ENCODE measurements at regions not wholly inside any gene's neighbourhood (a gene's known extent, or its start where the extent isn't known, plus 50 kb on each side); places are given as distances from the start of the nearest gene placed in this dataset.

DNA sequence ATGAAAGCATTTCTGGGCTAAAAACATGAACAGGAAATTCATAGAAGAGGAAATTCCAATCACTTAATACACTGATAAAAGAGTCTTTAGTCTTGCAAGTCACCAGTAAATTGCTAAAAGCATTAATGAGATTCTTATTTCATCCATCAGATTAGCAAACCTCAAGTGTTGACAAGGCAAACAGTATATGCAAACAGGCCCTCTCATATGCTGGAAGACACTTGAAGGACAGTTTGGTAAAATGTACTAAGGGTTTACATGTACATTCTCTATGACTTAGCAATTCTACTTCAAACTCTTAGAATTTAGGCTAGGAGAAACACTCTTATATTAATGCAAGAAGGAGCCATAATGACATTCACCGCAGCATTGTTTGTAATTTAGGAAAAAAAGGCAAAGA is 586.1 kb upstream of the GBE1 start:
- TF ChIP-seq, protein P1, sequence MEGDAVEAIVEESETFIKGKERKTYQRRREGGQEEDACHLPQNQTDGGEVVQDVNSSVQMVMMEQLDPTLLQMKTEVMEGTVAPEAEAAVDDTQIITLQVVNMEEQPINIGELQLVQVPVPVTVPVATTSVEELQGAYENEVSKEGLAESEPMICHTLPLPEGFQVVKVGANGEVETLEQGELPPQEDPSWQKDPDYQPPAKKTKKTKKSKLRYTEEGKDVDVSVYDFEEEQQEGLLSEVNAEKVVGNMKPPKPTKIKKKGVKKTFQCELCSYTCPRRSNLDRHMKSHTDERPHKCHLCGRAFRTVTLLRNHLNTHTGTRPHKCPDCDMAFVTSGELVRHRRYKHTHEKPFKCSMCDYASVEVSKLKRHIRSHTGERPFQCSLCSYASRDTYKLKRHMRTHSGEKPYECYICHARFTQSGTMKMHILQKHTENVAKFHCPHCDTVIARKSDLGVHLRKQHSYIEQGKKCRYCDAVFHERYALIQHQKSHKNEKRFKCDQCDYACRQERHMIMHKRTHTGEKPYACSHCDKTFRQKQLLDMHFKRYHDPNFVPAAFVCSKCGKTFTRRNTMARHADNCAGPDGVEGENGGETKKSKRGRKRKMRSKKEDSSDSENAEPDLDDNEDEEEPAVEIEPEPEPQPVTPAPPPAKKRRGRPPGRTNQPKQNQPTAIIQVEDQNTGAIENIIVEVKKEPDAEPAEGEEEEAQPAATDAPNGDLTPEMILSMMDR (IDR thresholded peaks at IDR 0.05) = no peak
- Mint-ChIP-seq H3K36me3 (ENCODE audit: low read depth) (no peaks in the 10 kb centered on the region), H3K27ac (no peak overlapping the region), H3K4me1 (no peaks in the 10 kb centered on the region), H3K27me3 (no peaks in the 10 kb centered on the region), H3K4me3 (no peak overlapping the region), H3K9me3 (peaks cover 9% of the 10 kb centered on the region)
- intact Hi-C loops (cut with micrococcal nuclease) = no loop called here
- DNase-seq (no peak), ATAC-seq (ENCODE audit: low read depth) (no peak)
- ChIA-PET CTCF (no interaction called here), POLR2A (no interaction called here)

DNA sequence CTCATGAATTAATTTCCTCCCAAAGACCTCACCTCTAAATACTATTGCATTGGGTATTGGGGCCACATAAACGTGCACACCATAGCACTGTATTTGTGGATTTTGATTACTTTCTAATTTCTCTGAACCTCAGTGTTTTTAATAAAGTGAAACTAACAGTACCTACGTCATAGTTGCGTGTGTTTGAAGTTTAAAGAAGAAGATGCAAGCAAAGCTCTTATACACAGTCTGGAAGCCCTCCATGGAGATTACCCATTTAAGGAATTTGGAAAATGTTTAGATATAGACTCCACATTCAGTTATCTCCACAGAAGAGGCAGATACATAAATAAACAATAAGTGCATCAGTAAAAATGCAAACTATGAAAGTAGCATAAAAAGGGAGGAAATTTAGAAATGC is 581.1 kb upstream of the GBE1 start:
- Mint-ChIP-seq H3K27ac (no peak overlapping the region), H3K9me3 (no peaks in the 10 kb centered on the region), H3K27me3 (no peaks in the 10 kb centered on the region), H3K4me1 (no peaks in the 10 kb centered on the region), H3K36me3 (ENCODE audit: low read depth) (no peaks in the 10 kb centered on the region), H3K4me3 (no peak overlapping the region)
- DNase-seq (no peak), ATAC-seq (ENCODE audit: low read depth) (no peak)
- CTCF ChIA-PET = no interaction called here
- intact Hi-C loops (cut with micrococcal nuclease) = no loop called here
- POLR2A ChIA-PET = no interaction called here
- TF ChIP-seq, protein P1 (IDR thresholded peaks at IDR 0.05) = no peak

DNA sequence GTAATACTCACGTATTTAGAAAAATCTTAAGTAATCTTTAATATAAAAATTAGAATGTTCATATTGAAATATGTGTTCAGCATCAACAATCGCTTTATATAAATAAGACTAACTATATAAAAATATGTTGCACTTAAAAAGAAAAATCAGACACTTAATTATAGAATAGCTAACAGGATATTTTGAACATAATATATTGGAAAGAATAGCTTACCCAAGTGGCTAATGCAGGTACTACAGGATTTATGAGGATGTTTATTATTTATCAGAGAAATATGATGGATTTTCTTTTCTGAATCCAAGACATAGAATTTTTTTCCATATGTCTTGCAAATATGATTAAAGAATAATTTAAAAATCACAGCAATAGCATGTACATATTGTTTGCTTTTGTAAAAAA is 567.9 kb upstream of the GBE1 start:
- ChIA-PET CTCF (no interaction called here), POLR2A (no interaction called here)
- Mint-ChIP-seq H3K27ac (no peak overlapping the region), H3K9me3 (no peaks in the 10 kb centered on the region), H3K27me3 (no peaks in the 10 kb centered on the region), H3K4me1 (no peaks in the 10 kb centered on the region), H3K4me3 (no peak overlapping the region), H3K36me3 (ENCODE audit: low read depth) (no peaks in the 10 kb centered on the region)
- TF ChIP-seq, protein P1 (IDR thresholded peaks at IDR 0.05) = no peak
- intact Hi-C loops (cut with micrococcal nuclease) = no loop called here
- ATAC-seq (ENCODE audit: low read depth) (no peak), DNase-seq (no peak)

DNA sequence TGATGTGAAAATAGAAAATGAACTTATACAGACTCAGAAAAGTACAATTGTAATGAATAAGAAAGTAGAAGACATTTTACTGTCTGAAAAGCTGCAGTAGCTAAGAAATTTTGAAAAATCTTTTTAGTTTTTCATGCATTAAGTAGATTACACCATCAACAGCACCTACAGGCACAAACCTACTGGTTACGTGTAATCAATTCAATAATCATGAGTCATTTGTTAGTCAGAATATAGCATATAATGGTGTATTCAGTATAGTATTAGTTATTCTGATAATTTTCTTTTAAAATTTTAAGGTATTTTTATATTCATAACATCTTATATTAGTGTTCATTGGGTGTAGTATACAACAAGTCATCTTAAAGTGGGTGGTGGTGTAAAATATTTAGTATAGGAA is 550.5 kb upstream of the GBE1 start:
- H3K9me3 Mint-ChIP-seq = peaks cover 7% of the 10 kb centered on the region
- no peak overlapping the region for H3K27ac Mint-ChIP-seq
- no peaks in the 10 kb centered on the region for H3K27me3 Mint-ChIP-seq
- intact Hi-C loops (cut with micrococcal nuclease) = no loop called here
- H3K4me1 Mint-ChIP-seq = no peaks in the 10 kb centered on the region
- no peak for DNase-seq
- H3K4me3 Mint-ChIP-seq = no peak overlapping the region
- TF ChIP-seq, protein P1 (IDR thresholded peaks at IDR 0.05) = no peak
- ChIA-PET POLR2A (no interaction called here), CTCF (no interaction called here)
- no peak for ATAC-seq (ENCODE audit: low read depth)
- no peaks in the 10 kb centered on the region for H3K36me3 Mint-ChIP-seq (ENCODE audit: low read depth)

DNA sequence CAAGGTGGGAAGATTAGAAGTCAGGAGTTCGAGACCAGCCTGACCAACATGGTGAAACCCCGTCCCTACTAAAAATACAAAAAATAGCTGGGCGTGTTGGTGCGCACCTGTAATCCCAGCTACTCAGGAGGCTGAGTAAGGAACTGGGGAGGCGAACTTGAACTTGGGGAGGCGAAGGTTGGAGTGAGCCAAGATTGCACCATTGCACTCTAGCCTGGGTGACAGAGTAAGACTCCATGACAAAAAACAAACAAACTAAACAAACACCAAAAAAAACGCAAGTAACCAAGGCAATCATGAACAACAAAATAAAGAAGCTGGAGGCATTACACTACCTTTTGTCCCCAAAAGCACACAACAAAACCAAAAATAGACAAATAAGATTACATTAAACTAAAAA is 547.3 kb upstream of the GBE1 start:
- no peaks in the 10 kb centered on the region for H3K4me1 Mint-ChIP-seq
- TF ChIP-seq, protein P1 (IDR thresholded peaks at IDR 0.05) = no peak
- intact Hi-C loops (cut with micrococcal nuclease) = no loop called here
- H3K36me3 Mint-ChIP-seq (ENCODE audit: low read depth) = no peaks in the 10 kb centered on the region
- ATAC-seq (ENCODE audit: low read depth) (no peak), DNase-seq (no peak)
- ChIA-PET POLR2A (no interaction called here), CTCF (no interaction called here)
- H3K27ac Mint-ChIP-seq = no peak overlapping the region
- no peak overlapping the region for H3K4me3 Mint-ChIP-seq
- no peaks in the 10 kb centered on the region for H3K27me3 Mint-ChIP-seq
- H3K9me3 Mint-ChIP-seq = peaks cover 10% of the 10 kb centered on the region

Measured in activated B cell treated with CpG ODN at 0.5 μM for 24 hours (primary cell).